ENCODE measurements at regions not wholly inside any gene's neighbourhood (a gene's known extent, or its start where the extent isn't known, plus 50 kb on each side); places are given as distances from the start of the nearest gene placed in this dataset.

DNA sequence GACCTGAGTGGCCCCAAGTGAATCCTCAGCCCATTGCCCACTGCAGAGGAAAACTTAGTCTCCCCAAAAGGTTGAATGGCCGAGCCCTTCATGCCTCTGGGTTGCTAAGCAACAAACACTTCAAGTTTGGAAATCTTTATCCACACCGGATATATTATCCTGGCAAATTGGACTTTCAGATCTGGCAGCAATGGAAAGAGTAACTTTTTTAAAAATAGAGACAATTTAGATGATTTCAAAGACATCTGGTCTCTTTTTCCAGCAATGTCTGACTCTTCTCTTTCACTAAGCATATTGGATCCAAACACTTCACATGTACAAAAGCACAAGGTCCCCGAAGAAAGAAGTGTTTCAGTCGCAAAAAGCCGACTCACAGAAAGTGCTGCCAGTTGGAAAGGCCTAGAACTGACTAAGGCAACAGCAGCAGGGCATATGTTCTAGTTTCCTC, 505.3 kb downstream of the SOX6 start:
- POLR2A ChIA-PET: no interaction called here
- Histone ChIP-seq H3K27me3 (ENCODE audit: insufficient read depth, low read length) (peaks cover 39% of the 10 kb centered on the region), H3K4me3 (replicated peaks in 1 of 2; ENCODE audit: low read depth in 1 of 2, low read length in 2 of 2) (no peak overlapping the region), H3K36me3 (ENCODE audit: control insufficient read depth in 1 of 2, insufficient read depth in 2 of 2, low read length in 2 of 2) (no peaks in the 10 kb centered on the region), H3K9me2 (ENCODE audit: insufficient read depth) (no peaks in the 10 kb centered on the region), H3K4me2 (ENCODE audit: low read length) (no peak overlapping the region), H3K9me3 (ENCODE audit: control insufficient read depth in 1 of 2, insufficient read depth in 1 of 2, low read depth in 1 of 2, low read length in 2 of 2) (no peaks in the 10 kb centered on the region), H3K27ac (ENCODE audit: low read depth, low read length) (no peak overlapping the region), H2AFZ (ENCODE audit: low read depth, low read length, poor library complexity, severe bottlenecking) (no peak overlapping the region), H3K79me2 (ENCODE audit: insufficient read depth, low read length) (no peaks in the 10 kb centered on the region), H4K20me1 (ENCODE audit: insufficient read depth) (no peaks in the 10 kb centered on the region; the same call in 1 of the 2 replicates), H3K9ac (ENCODE audit: low read length) (no peak overlapping the region), H3K4me1 (ENCODE audit: control insufficient read depth in 1 of 2, insufficient read depth in 2 of 2, low read length in 2 of 2) (no peaks in the 10 kb centered on the region)
- ATAC-seq: no peak
- TF ChIP-seq, protein P1, sequence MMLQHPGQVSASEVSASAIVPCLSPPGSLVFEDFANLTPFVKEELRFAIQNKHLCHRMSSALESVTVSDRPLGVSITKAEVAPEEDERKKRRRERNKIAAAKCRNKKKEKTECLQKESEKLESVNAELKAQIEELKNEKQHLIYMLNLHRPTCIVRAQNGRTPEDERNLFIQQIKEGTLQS (IDR thresholded peaks at IDR 0.05): no peak
- TF ChIP-seq ZFX (IDR thresholded peaks at IDR 0.05): no peak
- TF ChIP-seq CEBPB (IDR thresholded peaks at IDR 0.05; ENCODE audit: low read depth): no peak
- TF ChIP-seq POLR2A (IDR thresholded peaks at IDR 0.05; ENCODE audit: borderline replicate concordance, extremely low read depth, insufficient read depth, insufficient read length): no peak
- TF ChIP-seq, protein P2, sequence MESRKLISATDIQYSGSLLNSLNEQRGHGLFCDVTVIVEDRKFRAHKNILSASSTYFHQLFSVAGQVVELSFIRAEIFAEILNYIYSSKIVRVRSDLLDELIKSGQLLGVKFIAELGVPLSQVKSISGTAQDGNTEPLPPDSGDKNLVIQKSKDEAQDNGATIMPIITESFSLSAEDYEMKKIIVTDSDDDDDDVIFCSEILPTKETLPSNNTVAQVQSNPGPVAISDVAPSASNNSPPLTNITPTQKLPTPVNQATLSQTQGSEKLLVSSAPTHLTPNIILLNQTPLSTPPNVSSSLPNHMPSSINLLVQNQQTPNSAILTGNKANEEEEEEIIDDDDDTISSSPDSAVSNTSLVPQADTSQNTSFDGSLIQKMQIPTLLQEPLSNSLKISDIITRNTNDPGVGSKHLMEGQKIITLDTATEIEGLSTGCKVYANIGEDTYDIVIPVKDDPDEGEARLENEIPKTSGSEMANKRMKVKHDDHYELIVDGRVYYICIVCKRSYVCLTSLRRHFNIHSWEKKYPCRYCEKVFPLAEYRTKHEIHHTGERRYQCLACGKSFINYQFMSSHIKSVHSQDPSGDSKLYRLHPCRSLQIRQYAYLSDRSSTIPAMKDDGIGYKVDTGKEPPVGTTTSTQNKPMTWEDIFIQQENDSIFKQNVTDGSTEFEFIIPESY (IDR thresholded peaks at IDR 0.05; ENCODE audit: extremely low read depth, insufficient replicate concordance, low read length): no peak
- TF ChIP-seq TCF7L2 (IDR thresholded peaks at IDR 0.05; ENCODE audit: borderline replicate concordance, extremely low read depth, insufficient read depth, insufficient read length): no peak
- TF ChIP-seq EZH2 (IDR thresholded peaks at IDR 0.05): no peak
- no TSS peak for BruUV-seq (replicated peaks)
- DNase-seq (ENCODE audit: low read depth, low spot score): no peak
- RAD21 ChIA-PET (ENCODE audit: low non-redundant PET in 1 of 2, low total read pairs in 2 of 2, uncharacterized antibody in 2 of 2, unreplicated experiment in 2 of 2): no interaction called here
- CTCF ChIA-PET: interaction anchor here (1.1 to 1.5 kb wide), 4 partner anchors 11 to 763 kb away, joined by 3 to 33 read pairs (median 4); no protein-coding TSS in a partner anchor
- intact Hi-C loops (cut with micrococcal nuclease): no loop called here

DNA sequence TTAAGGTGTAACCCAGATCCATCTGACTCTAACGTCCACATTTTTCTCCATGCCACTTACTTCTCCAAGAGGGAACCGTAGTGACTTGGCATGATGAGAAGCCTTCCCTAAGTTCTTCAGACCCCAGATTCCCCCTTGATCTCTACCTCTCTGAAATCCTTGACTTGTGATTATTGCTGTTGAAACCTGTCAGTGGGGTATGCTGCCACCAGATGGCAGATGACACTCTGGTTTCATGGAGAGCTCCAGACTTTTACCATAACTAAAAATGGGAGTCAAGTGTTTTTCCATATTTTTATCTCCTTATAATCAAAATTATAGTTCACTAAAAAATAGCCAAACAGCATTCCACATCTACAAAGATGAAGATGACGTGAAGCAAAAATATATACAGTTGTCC, 504.2 kb downstream of the SOX6 start:
- DNase-seq (ENCODE audit: low read depth, low spot score) (peak; percentile 19), ATAC-seq (no peak)
- no peaks in the 10 kb centered on the region; the same call in 1 of the 2 replicates for H4K20me1 ChIP-seq (ENCODE audit: insufficient read depth)
- intact Hi-C loops (cut with micrococcal nuclease): loop anchor here (1.0 kb wide), 1 partner anchor 761 kb away; no protein-coding TSS in a partner anchor
- CTCF ChIA-PET: interaction anchor here (0.7 to 1.5 kb wide), 8 partner anchors 10 to 762 kb away, joined by 3 to 33 read pairs (median 3); no protein-coding TSS in a partner anchor
- BruUV-seq (replicated peaks): no TSS peak
- no peak overlapping the region for H3K27ac ChIP-seq (ENCODE audit: low read depth, low read length)
- no peaks in the 10 kb centered on the region for H3K9me2 ChIP-seq (ENCODE audit: insufficient read depth)
- no peaks in the 10 kb centered on the region for H3K4me1 ChIP-seq (ENCODE audit: control insufficient read depth in 1 of 2, insufficient read depth in 2 of 2, low read length in 2 of 2)
- H3K9me3 ChIP-seq (ENCODE audit: control insufficient read depth in 1 of 2, insufficient read depth in 1 of 2, low read depth in 1 of 2, low read length in 2 of 2): no peaks in the 10 kb centered on the region
- no peak overlapping the region for H3K9ac ChIP-seq (ENCODE audit: low read length)
- TF ChIP-seq RAD21 (IDR thresholded peaks at IDR 0.05; ENCODE audit: low read depth) (peak; percentile 59), POLR2AphosphoS5 (IDR thresholded peaks at IDR 0.05; ENCODE audit: low read depth, low read length) (no peak), YY1 (IDR thresholded peaks at IDR 0.05; ENCODE audit: extremely low read depth, insufficient replicate concordance, low read depth, low read length) (no peak)
- TF ChIP-seq, protein P3, sequence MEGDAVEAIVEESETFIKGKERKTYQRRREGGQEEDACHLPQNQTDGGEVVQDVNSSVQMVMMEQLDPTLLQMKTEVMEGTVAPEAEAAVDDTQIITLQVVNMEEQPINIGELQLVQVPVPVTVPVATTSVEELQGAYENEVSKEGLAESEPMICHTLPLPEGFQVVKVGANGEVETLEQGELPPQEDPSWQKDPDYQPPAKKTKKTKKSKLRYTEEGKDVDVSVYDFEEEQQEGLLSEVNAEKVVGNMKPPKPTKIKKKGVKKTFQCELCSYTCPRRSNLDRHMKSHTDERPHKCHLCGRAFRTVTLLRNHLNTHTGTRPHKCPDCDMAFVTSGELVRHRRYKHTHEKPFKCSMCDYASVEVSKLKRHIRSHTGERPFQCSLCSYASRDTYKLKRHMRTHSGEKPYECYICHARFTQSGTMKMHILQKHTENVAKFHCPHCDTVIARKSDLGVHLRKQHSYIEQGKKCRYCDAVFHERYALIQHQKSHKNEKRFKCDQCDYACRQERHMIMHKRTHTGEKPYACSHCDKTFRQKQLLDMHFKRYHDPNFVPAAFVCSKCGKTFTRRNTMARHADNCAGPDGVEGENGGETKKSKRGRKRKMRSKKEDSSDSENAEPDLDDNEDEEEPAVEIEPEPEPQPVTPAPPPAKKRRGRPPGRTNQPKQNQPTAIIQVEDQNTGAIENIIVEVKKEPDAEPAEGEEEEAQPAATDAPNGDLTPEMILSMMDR (IDR thresholded peaks at IDR 0.05 in 2 of 3, conservative IDR thresholded peaks at IDR 0.05 in 1 of 3; ENCODE audit: borderline replicate concordance in 1 of 3, insufficient read depth in 1 of 3, low read depth in 2 of 3, low read length in 2 of 3): peak; percentile 42 to 62 (median 57); a peak in 5 of 6 replicates
- RAD21 ChIA-PET (ENCODE audit: low non-redundant PET in 1 of 2, low total read pairs in 2 of 2, uncharacterized antibody in 2 of 2, unreplicated experiment in 2 of 2): interaction anchor here in 1 of 2 experiments (1.0 kb wide), 1 partner anchor 762 kb away, joined by 3 read pairs; no protein-coding TSS in a partner anchor
- POLR2A ChIA-PET: no interaction called here
- H3K4me3 ChIP-seq (replicated peaks in 1 of 2; ENCODE audit: low read depth in 1 of 2, low read length in 2 of 2): no peak overlapping the region
- H3K36me3 ChIP-seq (ENCODE audit: control insufficient read depth in 1 of 2, insufficient read depth in 2 of 2, low read length in 2 of 2): no peaks in the 10 kb centered on the region
- no peak overlapping the region for H2AFZ ChIP-seq (ENCODE audit: low read depth, low read length, poor library complexity, severe bottlenecking)
- no peak overlapping the region for H3K4me2 ChIP-seq (ENCODE audit: low read length)
- peaks cover 39% of the 10 kb centered on the region for H3K27me3 ChIP-seq (ENCODE audit: insufficient read depth, low read length)
- no peaks in the 10 kb centered on the region for H3K79me2 ChIP-seq (ENCODE audit: insufficient read depth, low read length)

All from HCT116 (cell line).